ENCODE measurements at regions not wholly inside any gene's neighbourhood (a gene's known extent, or its start where the extent isn't known, plus 50 kb on each side); places are given as distances from the start of the nearest gene placed in this dataset.

DNA sequence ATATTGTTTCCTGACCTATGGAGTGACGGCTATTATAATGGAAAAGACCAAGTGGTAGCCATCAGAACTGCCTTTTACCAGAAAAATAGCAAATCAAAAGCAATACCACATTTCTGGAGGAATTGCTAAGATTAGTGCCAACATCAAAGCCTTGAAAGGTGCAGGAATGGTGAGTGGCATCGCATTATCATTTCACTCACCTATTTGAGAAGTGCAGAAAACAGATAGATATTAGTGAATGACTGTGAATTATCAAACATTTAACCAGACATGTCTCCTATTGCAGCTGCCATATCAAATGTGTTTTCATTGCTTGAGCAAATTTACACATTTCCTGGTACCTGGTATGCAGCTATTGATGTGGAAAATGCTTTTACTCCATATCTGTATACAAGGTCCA lies 1638.1 kb upstream of the PABPC4L start:
- TF ChIP-seq, protein P1, sequence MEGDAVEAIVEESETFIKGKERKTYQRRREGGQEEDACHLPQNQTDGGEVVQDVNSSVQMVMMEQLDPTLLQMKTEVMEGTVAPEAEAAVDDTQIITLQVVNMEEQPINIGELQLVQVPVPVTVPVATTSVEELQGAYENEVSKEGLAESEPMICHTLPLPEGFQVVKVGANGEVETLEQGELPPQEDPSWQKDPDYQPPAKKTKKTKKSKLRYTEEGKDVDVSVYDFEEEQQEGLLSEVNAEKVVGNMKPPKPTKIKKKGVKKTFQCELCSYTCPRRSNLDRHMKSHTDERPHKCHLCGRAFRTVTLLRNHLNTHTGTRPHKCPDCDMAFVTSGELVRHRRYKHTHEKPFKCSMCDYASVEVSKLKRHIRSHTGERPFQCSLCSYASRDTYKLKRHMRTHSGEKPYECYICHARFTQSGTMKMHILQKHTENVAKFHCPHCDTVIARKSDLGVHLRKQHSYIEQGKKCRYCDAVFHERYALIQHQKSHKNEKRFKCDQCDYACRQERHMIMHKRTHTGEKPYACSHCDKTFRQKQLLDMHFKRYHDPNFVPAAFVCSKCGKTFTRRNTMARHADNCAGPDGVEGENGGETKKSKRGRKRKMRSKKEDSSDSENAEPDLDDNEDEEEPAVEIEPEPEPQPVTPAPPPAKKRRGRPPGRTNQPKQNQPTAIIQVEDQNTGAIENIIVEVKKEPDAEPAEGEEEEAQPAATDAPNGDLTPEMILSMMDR (IDR thresholded peaks at IDR 0.05), result no peak
- TF ChIP-seq POLR2AphosphoS5 (IDR thresholded peaks at IDR 0.05) (no peak), POLR2A (IDR thresholded peaks at IDR 0.05) (no peak), EP300 (IDR thresholded peaks at IDR 0.05) (no peak)

Measured in stomach (tissue), 4 donors.